IMR-90 (cell line): ENCODE measurements at regions not wholly inside any gene's neighbourhood (a gene's known extent, or its start where the extent isn't known, plus 50 kb on each side); places are given as distances from the start of the nearest gene placed in this dataset.

ENCODE experiments used
- ATAC-seq: fragments of 200-7000 bp; cut with Tn5 transposase; 2 replicates; pipeline ENCODE4 v1.9.1; 2020; ENCODE audit warnings: low read depth, mild to moderate bottlenecking, moderate library complexity
- BruUV-seq: library from RNA; stranded (reverse); fragments of 400-500 nt; replicated peaks from 2 replicates; lab custom pipeline; 2021; lab: Mats Ljungman, UMichigan
- CTCF ChIA-PET: fragments of 300-600 bp; formaldehyde crosslinking; extraction: SDS; loops from one replicate; lab custom pipeline; 2021; ENCODE audit warnings: antibody characterized with exemption; lab: Yijun Ruan, JAX
- POLR2A ChIA-PET: fragments of 300-600 bp; sonication (Branson Sonifier 250); formaldehyde crosslinking; loops from one replicate; lab custom pipeline; 2022; ENCODE audit warnings: antibody characterized with exemption; ENCODE audit not compliant: unreplicated experiment; lab: Charles Lee
- DNase-seq: peaks from one replicate; pipeline ENCODE4 v3.0.0; 2013
- H2AFZ ChIP-seq: replicated peaks from 2 replicates; pipeline ENCODE3; 2013; ENCODE audit warnings: low read length, mild to moderate bottlenecking; ENCODE audit not compliant: poor library complexity
- H2AK5ac ChIP-seq: 2 replicates; pipeline ENCODE4 v1.6.1; 2013; ENCODE audit warnings: low read depth, low read length, inconsistent platforms
- H2AK9ac ChIP-seq: replicated peaks from 2 replicates; pipeline ENCODE3; 2013; ENCODE audit warnings: mild to moderate bottlenecking, low read depth, low read length, moderate library complexity; ENCODE audit not compliant: poor library complexity
- H2BK120ac ChIP-seq: 2 replicates; pipeline ENCODE4 v1.6.1; 2013; ENCODE audit warnings: low read depth, low read length, inconsistent platforms
- H2BK15ac ChIP-seq: 3 replicates; pipeline ENCODE4 v1.6.1; 2013; ENCODE audit warnings: low read depth, low read length, inconsistent platforms
- H2BK20ac ChIP-seq: 2 replicates; pipeline ENCODE4 v1.6.1; 2013; ENCODE audit warnings: low read depth, mild to moderate bottlenecking, inconsistent platforms, low read length, moderate library complexity
- H2BK5ac ChIP-seq: 2 replicates; pipeline ENCODE4 v1.6.1; 2013; ENCODE audit warnings: mild to moderate bottlenecking, low read depth, low read length, inconsistent platforms; ENCODE audit not compliant: poor library complexity, severe bottlenecking
- H3K14ac ChIP-seq: replicated peaks from 2 replicates; pipeline ENCODE4 v1.6.1; 2013; ENCODE audit warnings: low read depth, low read length, inconsistent platforms
- H3K18ac ChIP-seq: 2 replicates; pipeline ENCODE4 v1.6.1; 2013; ENCODE audit warnings: low read depth, low read length, control low read depth
- H3K23ac ChIP-seq: 2 replicates; pipeline ENCODE4 v1.6.1; 2013; ENCODE audit warnings: low read depth, low read length, inconsistent platforms
- H3K27ac ChIP-seq: 2 replicates; pipeline ENCODE4 v1.5.1; 2013; ENCODE audit warnings: mild to moderate bottlenecking, control low read depth, low read length; ENCODE audit not compliant: insufficient read depth
- H3K27me3 ChIP-seq: 2 replicates; pipeline ENCODE4 v1.6.1; 2013; ENCODE audit warnings: low read length; ENCODE audit not compliant: control insufficient read depth, insufficient read depth
- H3K36me3 ChIP-seq: 2 replicates; pipeline ENCODE4 v1.6.1; 2013; ENCODE audit warnings: low read length, mixed read lengths; ENCODE audit not compliant: control insufficient read depth, insufficient read depth
- H3K4ac ChIP-seq: 2 replicates; pipeline ENCODE4 v1.6.1; 2013; ENCODE audit warnings: low read depth, low read length, inconsistent platforms
- H3K4me1 ChIP-seq: 2 replicates; pipeline ENCODE4 v1.6.1; 2013; ENCODE audit warnings: low read length, mixed read lengths; ENCODE audit not compliant: control insufficient read depth, insufficient read depth
- H3K4me2 ChIP-seq: 2 replicates; pipeline ENCODE4 v1.6.1; 2013; ENCODE audit warnings: low read depth, mild to moderate bottlenecking, control low read depth, low read length, moderate library complexity
- H3K4me3 ChIP-seq: 2 replicates; pipeline ENCODE4 v1.5.1; 2013; ENCODE audit warnings: low read depth, mild to moderate bottlenecking, control low read depth, low read length, moderate library complexity; ENCODE audit not compliant: insufficient read depth
- H3K56ac ChIP-seq: 2 replicates; pipeline ENCODE4 v1.6.1; 2013; ENCODE audit warnings: low read length, inconsistent platforms; ENCODE audit not compliant: insufficient read depth; ENCODE audit errors: extremely low read depth
- H3K79me1 ChIP-seq, 2 experiments: 2 replicates each; pipeline ENCODE4 v1.6.1; 2013; ENCODE audit warnings: low read length in 2 of 2, inconsistent platforms in 1 of 2, low read depth in 1 of 2
- H3K9ac ChIP-seq: 2 replicates; pipeline ENCODE4 v1.6.1; 2013; ENCODE audit warnings: low read depth, low read length, control low read depth
- H3K9me1 ChIP-seq: 2 replicates; pipeline ENCODE4 v1.6.1; 2013; ENCODE audit warnings: low read length, inconsistent platforms; ENCODE audit not compliant: insufficient read depth
- H3K9me3 ChIP-seq: 2 replicates; pipeline ENCODE4 v1.6.1; 2013; ENCODE audit warnings: low read length; ENCODE audit not compliant: control insufficient read depth, insufficient read depth
- H4K20me1 ChIP-seq: 2 replicates; pipeline ENCODE4 v1.6.1; 2013; ENCODE audit warnings: low read length, inconsistent platforms; ENCODE audit not compliant: insufficient read depth
- H4K5ac ChIP-seq: 2 replicates; pipeline ENCODE4 v1.6.1; 2013; ENCODE audit warnings: mild to moderate bottlenecking, low read depth, low read length, control low read depth
- H4K8ac ChIP-seq, 2 experiments: 2 replicates each; pipeline ENCODE4 v1.6.1; 2013; ENCODE audit warnings: low read depth in 2 of 2, low read length in 2 of 2, control low read depth in 1 of 2, inconsistent platforms in 1 of 2
- H4K91ac ChIP-seq: 2 replicates; pipeline ENCODE4 v1.6.1; 2013; ENCODE audit warnings: low read depth, low read length, inconsistent platforms; ENCODE audit not compliant: insufficient read depth
- BHLHE40 ChIP-seq: fragments of 150-350 bp; IDR thresholded peaks from 2 replicates; pipeline ENCODE4 v1.6.1; 2016; ENCODE audit warnings: mild to moderate bottlenecking, low read depth, low read length
- CEBPB ChIP-seq: IDR thresholded peaks from 2 replicates; pipeline ENCODE4 v1.6.1; 2012; ENCODE audit warnings: low read depth, low read length, improper control_type of control experiment
- CHD1 ChIP-seq: IDR thresholded peaks from 2 replicates; pipeline ENCODE4 v1.6.1; 2012; ENCODE audit warnings: low read depth, low read length, improper control_type of control experiment
- CTCF ChIP-seq: conservative IDR thresholded peaks from 2 replicates; pipeline ENCODE4 v1.5.1; 2012; ENCODE audit warnings: mild to moderate bottlenecking, low read depth, low read length, improper control_type of control experiment
- ELK1 ChIP-seq: fragments of 150-350 bp; IDR thresholded peaks from 2 replicates; pipeline ENCODE4 v1.6.1; 2016; ENCODE audit warnings: low read depth, mild to moderate bottlenecking, low read length, moderate library complexity, borderline replicate concordance
- FOS ChIP-seq: fragments of 150-350 bp; IDR thresholded peaks from 2 replicates; pipeline ENCODE4 v1.6.1; 2016; ENCODE audit warnings: low read depth, low read length
- MAFK ChIP-seq: IDR thresholded peaks from 2 replicates; pipeline ENCODE4 v1.6.1; 2012; ENCODE audit warnings: low read depth, low read length, improper control_type of control experiment
- MAZ ChIP-seq: IDR thresholded peaks from 2 replicates; pipeline ENCODE4 v1.6.1; 2012; ENCODE audit warnings: low read depth, mild to moderate bottlenecking, low read length, improper control_type of control experiment, moderate library complexity, borderline replicate concordance
- MXI1 ChIP-seq: IDR thresholded peaks from 2 replicates; pipeline ENCODE4 v1.6.1; 2012; ENCODE audit warnings: low read depth, mild to moderate bottlenecking, low read length, moderate library complexity, borderline replicate concordance
- NFE2L2 ChIP-seq: fragments of 150-350 bp; IDR thresholded peaks from 2 replicates; pipeline ENCODE4 v1.6.1; 2016; ENCODE audit warnings: low read depth, mild to moderate bottlenecking, low read length
- POLR2A ChIP-seq: IDR thresholded peaks from 2 replicates; pipeline ENCODE4 v1.6.1; 2012; ENCODE audit warnings: mild to moderate bottlenecking, low read depth, low read length
- RAD21 ChIP-seq: IDR thresholded peaks from 2 replicates; pipeline ENCODE4 v1.6.1; 2012; ENCODE audit warnings: low read length, improper control_type of control experiment
- RCOR1 ChIP-seq: IDR thresholded peaks from 2 replicates; pipeline ENCODE4 v1.6.1; 2012; ENCODE audit warnings: mild to moderate bottlenecking, low read length, improper control_type of control experiment; ENCODE audit not compliant: insufficient replicate concordance
- RFX5 ChIP-seq: IDR thresholded peaks from 2 replicates; pipeline ENCODE4 v1.8.0; 2012; ENCODE audit warnings: low read depth, mild to moderate bottlenecking, low read length, moderate library complexity
- SMC3 ChIP-seq: fragments of 150-350 bp; IDR thresholded peaks from 2 replicates; pipeline ENCODE4 v1.6.1; 2016; ENCODE audit warnings: low read depth, mild to moderate bottlenecking, antibody characterized with exemption, low read length, moderate library complexity
- WGBS, 2 experiments: methylation state at CpG; one replicate each; pipeline versions ENCODE4 v1.1.5 to v1.1.7; 2013; ENCODE audit warnings: missing lambda C conversion rate in 2 of 2; ENCODE audit not compliant: insufficient read length in 1 of 2; ENCODE audit errors: extremely low coverage in 2 of 2; 5-methylcytosine and 5-hydroxymethylcytosine counted together
- dilution Hi-C: fragments of 300-500 bp; cut with HindIII; formaldehyde crosslinking; loops from one replicate; pipeline ENCODE4 v1.14.3; 2018; ENCODE audit warnings: low sequenced_read_pairs; ENCODE audit not compliant: unreplicated experiment
- in situ Hi-C: fragments of 300-500 bp; cut with MboI; formaldehyde crosslinking; loops from 3 replicates; pipeline ENCODE4 v1.14.3; 2019; ENCODE audit warnings: low sequenced_read_pairs, inconsistent platforms, mixed read lengths
- intact Hi-C: fragments of 100-400 bp; cut with micrococcal nuclease; formaldehyde crosslinking; loops from 2 replicates; pipeline ENCODE4 v1.10.0; 2022

- H2BK120ac ChIP-seq, result no peak overlapping the region
- H3K27me3 ChIP-seq, result no peaks in the 10 kb centered on the region
- peaks cover 11% of the 10 kb centered on the region for H3K9me3 ChIP-seq
- H3K27ac ChIP-seq, result no peak overlapping the region
- no peaks in the 10 kb centered on the region for H4K20me1 ChIP-seq
- no peaks in the 10 kb centered on the region for H3K4me1 ChIP-seq
- POLR2A ChIA-PET, result no interaction called here
- no peaks in the 10 kb centered on the region for H3K9me1 ChIP-seq
- CTCF ChIA-PET, result no interaction called here
- intact Hi-C loops (no loop called here), in situ Hi-C loops (no loop called here), dilution Hi-C loops (no loop called here)
- no TSS peak for BruUV-seq
- H3K14ac ChIP-seq, result no peak overlapping the region
- no peak overlapping the region for H2BK15ac ChIP-seq
- no peak overlapping the region for H3K4me2 ChIP-seq
- H3K4ac ChIP-seq, result no peak overlapping the region
- no peak overlapping the region for H2BK5ac ChIP-seq
- H2AK9ac ChIP-seq, result no peak overlapping the region
- no peaks in the 10 kb centered on the region for H3K36me3 ChIP-seq
- DNase-seq (no peak), ATAC-seq (no peak)
- no peak overlapping the region for H2BK20ac ChIP-seq
- no peak overlapping the region for H3K18ac ChIP-seq
- H3K4me3 ChIP-seq, result no peak overlapping the region
- TF ChIP-seq RCOR1 (no peak), RAD21 (no peak), POLR2A (no peak), RFX5 (no peak), ELK1 (no peak), CEBPB (no peak), CHD1 (no peak), BHLHE40 (no peak), MXI1 (no peak), MAZ (no peak), CTCF (no peak), MAFK (no peak), SMC3 (no peak), FOS (no peak), NFE2L2 (no peak)
- no peak overlapping the region for H4K8ac ChIP-seq
- H2AK5ac ChIP-seq, result no peak overlapping the region
- no CpG with 5 or more reads among the region's 1 CpG for WGBS, 2 experiments
- no peak overlapping the region for H3K9ac ChIP-seq
- H3K79me1 ChIP-seq, result no peaks in the 10 kb centered on the region
- H2AFZ ChIP-seq, result no peak overlapping the region
- H3K23ac ChIP-seq, result no peak overlapping the region
- no peak overlapping the region for H4K91ac ChIP-seq
- H4K5ac ChIP-seq, result no peak overlapping the region
- H3K56ac ChIP-seq, result no peak overlapping the region
Measured at GRCh38 chr18:77959248-77959647, 709.6 kb downstream of the GALR1 start.
